GOT3 (cell line): ENCODE measurements at regions not wholly inside any gene's neighbourhood (a gene's known extent, or its start where the extent isn't known, plus 50 kb on each side); places are given as distances from the start of the nearest gene placed in this dataset.

Experiments used
- DNase-seq: peaks from one replicate; lab custom pipeline; 2025; ENCODE audit warnings: mixed read lengths; lab: John Stamatoyannopoulos, UW

GRCh38 chr2:82317012-82317411, 2012.5 kb upstream of the LRRTM1 start:
- no peak for DNase-seq

DNA sequence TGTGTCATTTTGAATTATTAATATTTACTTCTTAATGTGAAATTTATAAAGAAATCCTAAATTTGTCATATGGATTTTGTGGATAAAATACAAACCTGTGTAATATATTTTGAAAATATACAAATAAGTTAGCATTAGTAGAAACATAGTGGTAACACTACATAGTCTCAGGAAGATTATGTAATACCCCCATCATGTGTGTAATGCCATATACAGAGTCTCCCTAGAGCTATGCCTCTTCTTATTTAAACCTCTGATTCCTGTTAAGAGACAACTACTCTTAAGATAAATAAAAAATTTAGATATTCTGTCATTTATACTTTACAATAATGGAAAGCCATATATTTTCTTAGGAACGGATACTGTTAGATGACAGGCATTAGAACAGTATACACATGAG, 2012.0 kb upstream of the LRRTM1 start:
- DNase-seq, result no peak

GRCh38 chr2:82314836-82315472, 2010.4 kb upstream of the LRRTM1 start:
- DNase-seq, result no peak

GRCh38 chr2:82307511-82307910, 2003.0 kb upstream of the LRRTM1 start:
- DNase-seq, result no peak

DNA sequence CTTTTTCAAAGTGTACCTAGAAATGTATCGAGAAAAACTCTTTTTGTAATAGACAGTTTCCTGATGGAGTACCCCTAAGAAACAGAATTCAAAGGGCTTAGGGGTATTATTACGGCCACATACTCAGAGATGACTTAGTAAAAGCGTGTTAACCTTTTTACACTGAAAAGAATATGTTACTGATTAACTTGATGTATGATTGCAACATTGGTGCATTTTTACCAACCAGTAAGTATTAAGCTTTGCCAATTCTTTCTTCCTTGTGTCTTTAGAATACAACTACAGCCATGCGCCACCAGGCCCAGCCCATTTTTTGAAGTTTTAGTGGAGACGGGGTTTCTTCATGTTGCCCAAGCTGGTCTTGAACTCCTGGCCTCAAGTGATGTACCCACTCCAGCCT, 1997.0 kb upstream of the LRRTM1 start:
- no peak for DNase-seq

- no peak for DNase-seq
Observed at GRCh38 chr2:82289446-82289845, 1984.9 kb upstream of the LRRTM1 start.

DNA sequence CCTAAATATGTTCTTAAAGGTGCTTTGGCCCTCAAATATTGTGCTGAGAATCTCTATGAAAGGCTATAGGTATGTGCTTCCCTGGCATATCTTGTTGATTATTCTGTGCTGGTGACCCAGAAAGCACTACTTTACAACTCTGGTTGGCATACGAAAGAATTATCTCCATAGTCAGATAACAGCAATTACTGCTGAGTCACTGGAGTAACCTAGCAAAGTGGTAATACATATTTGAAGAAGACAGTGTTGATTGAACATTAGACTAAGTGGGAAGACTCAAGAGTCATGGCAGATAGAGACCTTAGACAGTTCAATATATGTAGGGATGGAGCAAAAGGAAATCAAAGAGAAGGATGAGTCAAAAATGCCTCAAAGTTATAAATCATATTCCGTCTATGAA, 1978.5 kb upstream of the LRRTM1 start:
- no peak for DNase-seq

DNA sequence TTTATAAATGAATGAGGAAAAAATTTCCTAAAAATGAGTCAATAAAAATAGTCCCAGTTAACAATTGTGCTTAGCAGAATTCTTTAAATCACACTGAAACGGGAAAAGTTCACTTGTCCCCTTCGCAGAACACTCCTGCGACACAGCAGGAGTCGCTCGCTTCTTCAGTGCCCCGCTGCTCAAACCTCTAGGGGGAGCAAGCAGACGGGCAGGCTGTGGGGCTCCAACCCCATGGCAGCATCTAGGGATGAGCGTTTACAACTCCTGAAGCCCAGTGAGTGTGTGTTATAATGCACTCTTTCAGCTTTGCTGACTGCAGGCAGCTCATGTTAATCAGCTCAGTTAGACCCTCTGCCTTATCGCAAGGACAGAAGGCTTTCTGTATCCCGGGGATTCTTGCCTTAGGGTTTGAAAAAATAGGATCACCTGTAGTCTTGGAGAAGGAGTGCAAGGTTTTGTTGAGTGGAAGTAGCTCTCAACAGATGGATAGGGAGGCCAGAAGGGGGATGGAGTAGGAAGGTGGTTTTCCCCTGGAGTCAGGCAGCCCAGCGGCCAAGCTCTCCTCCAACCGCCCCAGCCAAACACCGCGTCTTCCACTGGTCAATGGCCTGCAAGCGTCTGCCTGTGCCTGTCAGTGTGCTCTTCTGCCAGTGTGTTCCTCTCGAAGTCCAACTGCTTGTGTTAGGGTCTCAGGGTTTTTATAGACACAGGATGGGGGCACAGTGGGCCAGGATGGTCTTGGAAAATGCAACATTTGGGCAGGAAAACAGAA, 1977.7 kb upstream of the LRRTM1 start:
- DNase-seq, result no peak

DNA sequence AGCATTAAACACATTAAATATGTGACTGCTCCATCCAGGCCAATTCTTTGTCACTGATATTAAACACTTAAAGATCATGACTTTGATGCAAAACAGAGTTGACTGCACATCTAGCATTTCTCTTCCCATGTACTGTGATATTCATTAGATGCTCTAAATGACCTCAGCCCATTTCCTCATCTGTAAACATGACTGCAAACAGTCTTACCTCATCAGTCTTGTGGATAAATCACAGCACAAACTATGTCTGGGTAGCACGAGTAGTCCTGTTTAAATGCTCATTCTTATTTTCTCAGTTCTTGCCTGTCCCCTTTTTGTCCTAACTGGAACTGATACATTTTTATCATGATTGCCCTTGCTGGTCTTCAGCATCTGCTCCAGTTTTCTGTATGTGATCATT, 1974.8 kb upstream of the LRRTM1 start:
- no peak for DNase-seq

GRCh38 chr2:82278416-82278815, 1973.9 kb upstream of the LRRTM1 start:
- no peak for DNase-seq

GRCh38 chr2:82275599-82275998, 1971.0 kb upstream of the LRRTM1 start:
- no peak for DNase-seq

- no peak for DNase-seq
Observed at GRCh38 chr2:82268446-82268845, 1963.9 kb upstream of the LRRTM1 start.

- DNase-seq, result no peak
Observed at GRCh38 chr2:82260521-82260920, 1956.0 kb upstream of the LRRTM1 start.

GRCh38 chr2:82259551-82259950, 1955.0 kb upstream of the LRRTM1 start:
- DNase-seq, result no peak

DNA sequence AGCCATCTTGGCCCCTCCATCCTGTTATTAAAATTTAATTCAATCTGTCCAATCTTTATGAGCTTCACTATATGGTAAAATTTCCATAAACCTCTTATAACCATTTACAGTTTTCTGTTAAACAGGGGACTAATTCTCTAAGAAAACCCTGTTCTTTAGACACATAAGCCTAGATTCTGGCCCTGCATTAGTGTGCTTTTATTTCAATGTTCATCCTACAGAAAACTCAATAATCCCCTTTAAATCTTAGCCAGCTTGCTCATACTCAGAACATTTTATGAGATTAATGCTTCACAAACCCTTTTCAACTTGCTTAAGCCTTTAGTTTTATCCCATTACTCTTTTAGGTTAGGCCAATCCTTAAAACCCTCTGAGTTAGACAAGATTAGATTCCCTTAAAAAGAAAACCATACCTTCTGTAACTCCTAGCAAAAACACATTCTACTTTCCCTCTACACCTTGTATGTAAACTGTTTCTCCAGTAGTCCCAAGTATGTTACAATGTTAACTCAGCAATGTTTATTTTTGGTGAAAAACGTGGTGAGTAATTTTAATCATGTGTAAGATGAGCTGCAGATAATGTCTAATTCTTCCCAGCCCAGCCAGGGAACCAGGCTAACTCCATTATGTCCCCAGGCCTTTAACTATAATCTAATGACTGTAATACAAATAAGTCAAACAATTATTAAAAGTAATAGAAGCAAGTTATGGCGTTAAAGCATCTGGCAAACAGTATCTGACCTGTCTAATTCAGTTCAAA, 1953.4 kb upstream of the LRRTM1 start:
- no peak for DNase-seq

DNA sequence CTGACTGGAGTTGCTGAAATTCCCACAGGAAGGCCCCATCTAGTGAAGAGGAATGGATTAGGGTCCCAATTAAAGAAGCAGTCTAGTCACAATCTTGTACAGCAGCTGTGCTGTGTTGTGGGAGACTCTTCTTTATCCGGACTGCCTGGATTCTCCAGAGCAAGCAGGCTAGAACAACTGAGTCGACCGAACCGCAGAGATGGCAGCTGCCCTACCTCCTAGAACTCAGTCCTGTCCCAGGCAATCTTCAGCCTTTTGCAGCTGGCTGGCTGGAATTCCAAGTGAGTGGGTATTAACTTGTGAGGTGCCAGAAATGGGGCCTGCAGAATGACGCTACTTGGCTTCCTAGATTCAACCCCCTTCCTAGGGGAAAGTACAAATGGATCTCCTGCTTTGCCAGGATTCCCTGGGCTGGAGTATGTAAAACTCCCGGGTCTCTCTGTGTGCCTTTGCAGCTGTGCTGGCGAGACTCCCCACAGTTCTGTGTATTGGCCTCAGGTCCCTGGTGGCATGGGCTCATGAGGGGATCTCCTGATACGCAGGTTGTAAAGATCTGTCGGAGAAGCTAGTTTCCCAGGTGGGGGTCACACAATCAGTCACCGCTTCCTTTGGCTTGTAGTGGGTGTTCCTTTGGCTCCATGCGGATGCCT, 1952.6 kb upstream of the LRRTM1 start:
- no peak for DNase-seq

DNA sequence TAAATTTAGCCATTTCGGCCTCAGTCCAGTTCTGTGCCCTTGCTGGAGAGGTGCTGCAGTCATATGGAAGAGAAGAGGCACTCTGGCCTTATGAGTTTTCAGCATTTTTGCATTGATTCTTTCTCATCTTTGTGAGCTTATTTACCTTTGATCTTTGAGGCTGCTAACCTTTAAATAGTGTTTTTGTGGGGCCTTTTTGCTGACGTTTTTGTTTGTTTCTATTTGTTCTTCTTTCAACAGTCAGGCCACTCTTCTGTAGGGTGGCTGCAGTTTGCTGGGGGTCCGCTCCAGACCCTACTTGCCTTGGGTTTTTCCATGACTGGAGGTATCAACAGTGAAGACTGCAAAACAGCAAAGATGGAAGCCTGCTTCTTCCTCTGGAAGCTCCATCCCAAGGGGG, 1951.7 kb upstream of the LRRTM1 start:
- no peak for DNase-seq

- no peak for DNase-seq
Observed at GRCh38 chr2:82254728-82255127, 1950.2 kb upstream of the LRRTM1 start.

DNA sequence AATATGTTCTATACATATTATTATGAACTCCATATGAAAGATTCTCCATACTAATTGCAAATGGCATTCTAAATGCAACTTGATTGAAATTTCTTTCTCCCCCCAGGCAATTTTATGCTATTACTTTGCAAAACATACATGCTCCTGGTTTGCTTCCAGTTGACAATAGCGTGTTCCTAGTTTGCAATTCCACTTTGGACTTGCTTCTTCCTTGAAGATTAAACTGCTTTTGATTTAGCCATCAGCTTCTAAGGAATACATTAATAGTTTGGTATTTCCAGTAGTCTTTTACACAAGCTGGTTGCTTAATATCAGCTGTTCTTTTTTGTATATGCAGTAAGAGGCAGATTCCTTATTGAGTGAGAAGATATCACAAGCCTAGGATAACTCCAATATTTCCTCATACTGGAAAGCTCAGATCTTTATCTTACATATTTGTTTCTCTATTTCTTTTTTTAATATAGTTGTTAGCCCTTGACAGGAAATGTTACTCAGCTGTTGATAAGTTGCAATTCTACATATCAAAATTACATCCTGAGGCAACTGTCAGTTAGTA, 1941.7 kb upstream of the LRRTM1 start:
- DNase-seq, result no peak

- no peak for DNase-seq
Observed at GRCh38 chr2:82239176-82239575, 1934.6 kb upstream of the LRRTM1 start.

DNA sequence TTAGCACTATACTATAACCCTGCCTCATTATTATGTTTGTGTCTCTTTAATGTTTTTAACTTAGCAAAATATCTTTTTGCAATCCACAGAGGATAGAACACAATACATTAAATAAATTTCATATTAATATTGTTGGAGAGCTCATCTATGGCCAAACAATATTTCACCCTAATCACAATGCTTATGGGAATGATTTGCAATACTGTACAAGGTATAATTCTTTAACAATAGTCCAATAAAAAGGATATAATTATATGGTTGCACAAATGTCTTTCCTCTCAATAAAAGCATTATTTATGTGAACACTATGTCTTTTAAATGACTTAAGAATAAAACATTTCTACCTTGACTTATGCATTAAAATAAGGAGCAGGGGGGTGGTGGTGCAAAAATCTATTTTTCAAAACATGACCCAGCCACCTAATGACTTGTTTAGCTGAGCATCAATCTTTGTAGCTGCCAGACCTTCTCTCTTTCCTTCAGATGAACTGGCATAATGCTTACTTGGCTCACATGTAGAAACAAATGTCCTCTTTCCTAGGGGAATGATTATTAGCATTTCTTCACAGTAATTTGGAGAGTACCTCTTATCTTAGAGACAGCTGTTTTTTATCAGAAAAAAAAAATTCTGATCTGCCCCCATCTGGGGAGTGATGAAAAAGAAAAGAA, 1933.6 kb upstream of the LRRTM1 start:
- no peak for DNase-seq
